ENCODE measurements at regions not wholly inside any gene's neighbourhood (a gene's known extent, or its start where the extent isn't known, plus 50 kb on each side); places are given as distances from the start of the nearest gene placed in this dataset.

DNA sequence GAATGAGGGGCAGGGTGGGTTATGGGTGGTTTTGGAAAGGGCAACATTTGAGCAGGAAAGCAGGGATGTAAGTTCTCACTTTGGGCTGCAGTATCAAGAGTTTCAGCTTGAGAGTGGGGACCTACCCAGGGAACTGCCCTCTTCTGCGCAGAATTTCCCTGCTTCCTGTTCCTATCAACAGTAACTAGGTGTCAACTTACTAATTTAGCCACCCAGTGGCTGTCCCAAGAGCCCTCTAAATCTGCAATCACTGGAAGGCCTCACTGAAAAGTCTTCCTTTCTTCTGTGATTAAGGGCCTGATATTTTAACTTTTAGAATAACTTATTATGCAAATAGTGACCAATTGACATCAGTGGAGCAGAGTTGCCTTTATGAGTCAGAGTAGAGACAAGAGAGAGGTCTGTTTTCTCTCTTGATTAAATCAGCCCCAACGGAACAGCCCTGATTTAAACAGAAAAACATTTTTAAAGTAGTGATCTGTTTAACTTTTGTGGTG lies 118.2 kb upstream of the RIPOR2 start:
- TF ChIP-seq, protein P1, sequence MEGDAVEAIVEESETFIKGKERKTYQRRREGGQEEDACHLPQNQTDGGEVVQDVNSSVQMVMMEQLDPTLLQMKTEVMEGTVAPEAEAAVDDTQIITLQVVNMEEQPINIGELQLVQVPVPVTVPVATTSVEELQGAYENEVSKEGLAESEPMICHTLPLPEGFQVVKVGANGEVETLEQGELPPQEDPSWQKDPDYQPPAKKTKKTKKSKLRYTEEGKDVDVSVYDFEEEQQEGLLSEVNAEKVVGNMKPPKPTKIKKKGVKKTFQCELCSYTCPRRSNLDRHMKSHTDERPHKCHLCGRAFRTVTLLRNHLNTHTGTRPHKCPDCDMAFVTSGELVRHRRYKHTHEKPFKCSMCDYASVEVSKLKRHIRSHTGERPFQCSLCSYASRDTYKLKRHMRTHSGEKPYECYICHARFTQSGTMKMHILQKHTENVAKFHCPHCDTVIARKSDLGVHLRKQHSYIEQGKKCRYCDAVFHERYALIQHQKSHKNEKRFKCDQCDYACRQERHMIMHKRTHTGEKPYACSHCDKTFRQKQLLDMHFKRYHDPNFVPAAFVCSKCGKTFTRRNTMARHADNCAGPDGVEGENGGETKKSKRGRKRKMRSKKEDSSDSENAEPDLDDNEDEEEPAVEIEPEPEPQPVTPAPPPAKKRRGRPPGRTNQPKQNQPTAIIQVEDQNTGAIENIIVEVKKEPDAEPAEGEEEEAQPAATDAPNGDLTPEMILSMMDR (IDR thresholded peaks at IDR 0.05) = no peak
- no peaks in the 10 kb centered on the region for H3K36me3 ChIP-seq (ENCODE audit: insufficient read depth in 1 of 2, low read depth in 1 of 2)
- no peaks in the 10 kb centered on the region for H3K9me3 ChIP-seq
- intact Hi-C loops (cut with DNase I) = no loop called here
- H3K27me3 ChIP-seq (ENCODE audit: insufficient read depth in 3 of 3, low read length in 2 of 3) = no peaks in the 10 kb centered on the region
- WGBS, 3 donors = 61 to 64% (median 64%) methylated on average over 2 of the region's 2 CpGs
- H3K4me3 ChIP-seq = no peak overlapping the region
- no peak for ATAC-seq
- no peak overlapping the region for H3K27ac ChIP-seq
- DNase-seq = no peak
- H3K4me1 ChIP-seq = no peaks in the 10 kb centered on the region

DNA sequence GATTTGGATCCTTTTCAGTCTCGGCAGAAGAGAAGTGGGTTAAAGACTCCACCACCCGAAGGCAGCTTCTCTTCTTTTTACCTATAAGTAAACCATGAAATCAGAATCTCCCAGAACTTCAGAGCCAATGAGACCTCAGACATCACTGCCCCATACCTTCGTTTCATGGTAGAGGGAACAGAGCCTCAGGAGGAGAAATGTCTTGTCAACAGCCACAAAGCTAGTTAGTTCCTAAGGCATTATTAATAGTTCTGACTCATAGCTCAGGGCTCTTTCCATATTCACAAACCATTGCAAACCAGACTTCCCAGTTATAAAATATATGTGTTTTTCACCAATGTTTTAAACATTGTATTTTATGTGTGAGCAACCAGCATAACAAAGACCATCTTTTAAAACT lies 118.7 kb upstream of the RIPOR2 start:
- H3K4me1 ChIP-seq = no peaks in the 10 kb centered on the region
- no peak for DNase-seq
- no peaks in the 10 kb centered on the region for H3K27me3 ChIP-seq (ENCODE audit: insufficient read depth in 3 of 3, low read length in 2 of 3)
- no peaks in the 10 kb centered on the region for H3K36me3 ChIP-seq (ENCODE audit: insufficient read depth in 1 of 2, low read depth in 1 of 2)
- no peak overlapping the region for H3K27ac ChIP-seq
- no peaks in the 10 kb centered on the region for H3K9me3 ChIP-seq
- TF ChIP-seq, protein P1 (IDR thresholded peaks at IDR 0.05) = no peak
- H3K4me3 ChIP-seq = no peak overlapping the region
- intact Hi-C loops (cut with DNase I) = no loop called here
- WGBS, 3 donors = 66 to 71% (median 70%) methylated on average over 3 of the region's 3 CpGs
- ATAC-seq = no peak

DNA sequence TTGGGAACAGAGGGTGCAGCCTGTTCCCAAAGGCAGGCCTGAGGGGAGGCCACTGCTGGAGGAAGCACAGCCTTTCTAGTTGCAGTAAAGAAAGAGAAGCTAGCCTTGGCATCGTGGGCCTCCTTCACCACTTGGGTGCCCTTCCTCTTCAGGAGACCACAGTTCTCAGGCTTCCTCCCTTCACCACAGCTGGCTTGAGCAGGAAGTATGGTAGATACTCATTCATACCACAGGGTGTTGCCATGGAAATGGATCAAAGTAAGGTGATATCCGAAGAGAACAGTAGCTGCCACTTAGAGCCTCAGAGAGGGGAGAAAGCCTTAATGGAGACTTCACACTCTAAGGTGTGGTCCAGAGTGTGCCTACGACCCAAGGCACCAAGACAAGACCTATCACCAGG lies 120.4 kb upstream of the RIPOR2 start:
- Histone ChIP-seq H3K4me3 (no peak overlapping the region), H3K9me3 (no peaks in the 10 kb centered on the region), H3K4me1 (no peaks in the 10 kb centered on the region), H3K27ac (no peak overlapping the region), H3K36me3 (ENCODE audit: insufficient read depth in 1 of 2, low read depth in 1 of 2) (no peaks in the 10 kb centered on the region), H3K27me3 (ENCODE audit: insufficient read depth in 3 of 3, low read length in 2 of 3) (no peaks in the 10 kb centered on the region)
- ATAC-seq = no peak
- DNase-seq = no peak
- WGBS, 3 donors = 67 to 70% (median 67%) methylated on average over 3 of the region's 3 CpGs
- intact Hi-C loops (cut with DNase I) = no loop called here
- TF ChIP-seq, protein P1 (IDR thresholded peaks at IDR 0.05) = no peak

DNA sequence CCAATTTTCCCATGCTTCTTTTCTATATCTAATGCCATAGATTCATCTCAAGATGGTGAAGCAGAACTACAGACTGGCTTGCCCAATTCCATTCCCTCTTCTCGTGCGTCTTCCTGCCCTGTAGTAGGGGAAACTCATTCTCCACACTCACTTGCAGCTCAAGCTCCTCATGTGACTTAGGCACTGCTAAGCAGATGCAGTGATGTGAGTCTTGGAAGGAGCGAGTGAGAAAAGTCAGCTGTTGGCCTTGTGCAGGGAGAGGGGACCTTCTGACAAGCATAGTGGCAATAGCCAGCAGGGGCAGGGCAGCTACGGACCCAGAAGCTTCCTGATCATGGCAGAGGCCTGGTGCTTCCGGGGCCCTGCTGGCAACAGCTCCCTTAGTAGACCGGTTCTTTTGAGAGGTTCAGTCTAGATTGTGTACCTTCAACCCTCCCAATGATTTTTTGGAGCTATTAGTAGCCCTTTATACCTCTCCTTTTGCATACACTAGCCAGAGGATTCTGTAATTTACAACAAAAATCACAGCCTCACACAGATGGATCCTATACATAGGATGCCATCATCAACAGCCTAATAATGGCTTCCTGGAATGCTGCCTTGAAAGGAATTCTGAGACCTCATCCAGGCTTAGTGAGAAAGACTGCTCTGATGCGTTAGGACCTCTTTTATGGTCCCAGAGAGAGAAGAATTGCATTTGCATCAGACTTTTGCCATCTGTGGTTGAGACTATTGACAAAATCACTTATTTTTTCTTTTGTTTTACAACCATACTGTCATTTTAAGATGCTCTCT lies 121.5 kb upstream of the RIPOR2 start:
- TF ChIP-seq, protein P1 (IDR thresholded peaks at IDR 0.05) = no peak
- intact Hi-C loops (cut with DNase I) = no loop called here
- Histone ChIP-seq H3K4me3 (no peak overlapping the region), H3K27me3 (ENCODE audit: insufficient read depth in 3 of 3, low read length in 2 of 3) (no peaks in the 10 kb centered on the region), H3K9me3 (no peaks in the 10 kb centered on the region), H3K36me3 (ENCODE audit: insufficient read depth in 1 of 2, low read depth in 1 of 2) (no peaks in the 10 kb centered on the region), H3K27ac (no peak overlapping the region), H3K4me1 (no peaks in the 10 kb centered on the region)
- 54 to 79% (median 59%) methylated on average over 7 of the region's 7 CpGs for WGBS, 3 donors
- DNase-seq (no peak), ATAC-seq (no peak)

DNA sequence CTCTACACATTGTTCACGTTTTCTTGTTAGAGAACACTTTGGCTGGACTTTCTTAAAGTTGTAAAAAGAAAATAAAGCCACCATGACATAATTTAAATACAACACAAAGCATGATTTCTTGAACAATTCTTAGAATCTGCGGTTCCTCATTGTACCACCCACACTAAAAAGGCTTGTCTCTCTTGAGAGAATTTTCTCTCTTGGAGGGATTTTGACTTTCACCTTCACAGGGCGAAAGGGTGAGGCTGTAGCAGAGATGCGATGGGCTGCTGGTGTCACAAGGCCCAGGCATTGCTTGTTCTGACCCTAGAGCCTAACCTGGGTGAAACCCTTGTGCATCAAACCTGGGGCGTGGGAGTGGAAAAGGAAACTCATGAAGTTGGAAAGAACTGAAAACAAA lies 122.7 kb upstream of the RIPOR2 start:
- H3K36me3 ChIP-seq (ENCODE audit: insufficient read depth in 1 of 2, low read depth in 1 of 2) = no peaks in the 10 kb centered on the region
- 88 to 91% (median 89%) methylated on average over 5 of the region's 5 CpGs for WGBS, 3 donors
- no peak overlapping the region for H3K27ac ChIP-seq

More for the DNA sequence above, 122.7 kb upstream of the RIPOR2 start:
- H3K27me3 ChIP-seq (ENCODE audit: insufficient read depth in 3 of 3, low read length in 2 of 3) = no peaks in the 10 kb centered on the region
- H3K4me1 ChIP-seq = no peaks in the 10 kb centered on the region
- DNase-seq (no peak), ATAC-seq (no peak)
- no peak overlapping the region for H3K4me3 ChIP-seq
- intact Hi-C loops (cut with DNase I) = no loop called here
- no peaks in the 10 kb centered on the region for H3K9me3 ChIP-seq
- TF ChIP-seq, protein P1 (IDR thresholded peaks at IDR 0.05) = no peak
